GM06990 (cell line): ENCODE measurements at regions not wholly inside any gene's neighbourhood (a gene's known extent, or its start where the extent isn't known, plus 50 kb on each side); places are given as distances from the start of the nearest gene placed in this dataset.

ENCODE experiments used
- DNase-seq: peaks from one replicate; pipeline ENCODE4 v3.0.0-alpha.2; 2011; ENCODE audit not compliant: insufficient read length; ENCODE audit errors: extremely low read depth
- H3K27me3 ChIP-seq: replicated peaks from 2 replicates; pipeline ENCODE4 v1.6.0; 2011; ENCODE audit warnings: low read length; ENCODE audit not compliant: control insufficient read depth, insufficient read depth
- H3K36me3 ChIP-seq: 2 replicates; pipeline ENCODE4 v1.5.1; 2011; ENCODE audit warnings: low read length; ENCODE audit not compliant: control insufficient read depth, insufficient read depth
- H3K4me3 ChIP-seq: replicated peaks from 2 replicates; pipeline ENCODE4 v1.5.1; 2011; ENCODE audit warnings: low read depth, mild to moderate bottlenecking, control low read depth, low read length
- TF ChIP-seq, protein P1 (sequence below): IDR thresholded peaks from 2 replicates; pipeline ENCODE4 v1.5.1; 2011; ENCODE audit warnings: low read length, control low read depth, mild to moderate bottlenecking, inconsistent platforms; ENCODE audit not compliant: insufficient read depth, poor library complexity, severe bottlenecking

DNA sequence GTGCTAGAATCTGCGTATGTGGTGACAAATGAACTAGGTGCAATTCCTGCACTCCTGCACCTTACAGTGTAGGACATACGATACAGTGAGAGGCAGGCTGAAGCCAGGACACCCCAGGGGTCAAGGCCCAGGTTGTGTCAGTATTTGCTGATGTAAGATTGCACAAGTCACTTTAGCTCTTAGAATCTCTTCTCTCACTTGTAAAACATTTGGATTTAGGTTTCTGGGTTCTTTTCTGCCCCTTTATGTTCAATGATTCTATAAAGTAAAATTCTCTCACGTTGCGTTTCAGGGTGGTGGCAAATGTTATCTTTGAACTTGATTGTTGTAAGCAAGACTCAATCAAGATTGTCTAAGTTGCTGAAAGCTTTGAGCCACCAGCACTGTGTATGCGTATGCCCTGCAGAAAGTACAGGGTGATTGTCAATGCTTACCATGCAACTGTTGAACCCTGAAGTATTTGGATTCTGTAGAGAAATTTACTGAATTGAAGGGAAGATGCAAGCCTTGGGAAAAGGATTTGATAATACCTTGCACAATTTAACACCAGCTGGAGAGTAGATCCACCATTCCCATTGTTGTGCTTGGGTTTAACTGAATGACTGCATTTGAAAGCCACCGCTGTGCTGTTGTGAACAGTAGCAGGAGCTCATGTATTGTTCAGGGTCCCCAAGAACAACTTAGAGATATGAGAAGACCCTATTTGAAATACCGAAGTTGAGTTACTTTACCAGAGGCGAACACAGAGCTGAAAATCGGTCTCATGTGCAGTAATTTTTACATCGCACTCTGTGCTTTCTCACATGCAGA, 106.1 kb upstream of the CITED2 start:
- Histone ChIP-seq H3K27me3 (no peaks in the 10 kb centered on the region), H3K4me3 (no peak overlapping the region), H3K36me3 (no peaks in the 10 kb centered on the region)
- DNase-seq: no peak
- TF ChIP-seq, protein P1, sequence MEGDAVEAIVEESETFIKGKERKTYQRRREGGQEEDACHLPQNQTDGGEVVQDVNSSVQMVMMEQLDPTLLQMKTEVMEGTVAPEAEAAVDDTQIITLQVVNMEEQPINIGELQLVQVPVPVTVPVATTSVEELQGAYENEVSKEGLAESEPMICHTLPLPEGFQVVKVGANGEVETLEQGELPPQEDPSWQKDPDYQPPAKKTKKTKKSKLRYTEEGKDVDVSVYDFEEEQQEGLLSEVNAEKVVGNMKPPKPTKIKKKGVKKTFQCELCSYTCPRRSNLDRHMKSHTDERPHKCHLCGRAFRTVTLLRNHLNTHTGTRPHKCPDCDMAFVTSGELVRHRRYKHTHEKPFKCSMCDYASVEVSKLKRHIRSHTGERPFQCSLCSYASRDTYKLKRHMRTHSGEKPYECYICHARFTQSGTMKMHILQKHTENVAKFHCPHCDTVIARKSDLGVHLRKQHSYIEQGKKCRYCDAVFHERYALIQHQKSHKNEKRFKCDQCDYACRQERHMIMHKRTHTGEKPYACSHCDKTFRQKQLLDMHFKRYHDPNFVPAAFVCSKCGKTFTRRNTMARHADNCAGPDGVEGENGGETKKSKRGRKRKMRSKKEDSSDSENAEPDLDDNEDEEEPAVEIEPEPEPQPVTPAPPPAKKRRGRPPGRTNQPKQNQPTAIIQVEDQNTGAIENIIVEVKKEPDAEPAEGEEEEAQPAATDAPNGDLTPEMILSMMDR: no peak

DNA sequence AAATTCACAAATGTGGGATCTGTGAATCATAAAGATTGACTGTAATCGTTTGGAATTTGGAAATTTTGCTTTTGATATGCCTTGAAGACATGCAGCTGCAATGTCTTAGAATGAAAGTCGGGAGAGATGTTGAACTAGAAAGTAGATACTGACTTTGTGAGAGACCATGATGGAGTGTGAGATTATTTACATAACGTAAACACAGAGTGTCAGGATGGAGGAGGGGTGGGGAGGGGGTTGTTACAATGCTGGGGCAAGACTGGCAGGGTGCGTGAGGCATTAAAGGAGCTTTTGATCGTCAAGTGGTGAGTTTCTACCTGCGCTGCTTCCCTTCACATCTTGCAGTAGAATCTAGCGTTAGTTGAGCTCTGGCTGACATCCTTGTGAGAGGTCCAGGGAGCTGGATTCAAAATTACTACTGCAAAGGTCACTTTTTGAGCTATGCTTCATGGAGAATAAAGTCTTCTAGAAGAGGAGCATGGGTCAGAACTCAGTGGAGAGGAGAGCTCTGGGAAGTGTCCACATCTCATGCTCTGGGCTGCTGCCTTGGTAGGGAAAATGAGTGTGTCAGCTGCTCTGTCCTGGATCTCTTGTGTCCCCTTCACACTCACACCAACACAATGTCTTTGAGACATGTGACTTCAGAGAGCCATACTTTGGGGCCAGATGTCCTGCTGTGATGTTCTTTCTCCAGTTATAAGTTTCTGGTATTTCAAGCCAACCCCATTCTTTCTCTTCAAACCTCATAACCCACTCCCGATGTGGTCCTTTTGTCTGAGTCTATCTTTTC, 105.2 kb upstream of the CITED2 start:
- Histone ChIP-seq H3K27me3 (no peaks in the 10 kb centered on the region), H3K36me3 (no peaks in the 10 kb centered on the region), H3K4me3 (no peak overlapping the region)
- no peak for DNase-seq
- TF ChIP-seq, protein P1: no peak

DNA sequence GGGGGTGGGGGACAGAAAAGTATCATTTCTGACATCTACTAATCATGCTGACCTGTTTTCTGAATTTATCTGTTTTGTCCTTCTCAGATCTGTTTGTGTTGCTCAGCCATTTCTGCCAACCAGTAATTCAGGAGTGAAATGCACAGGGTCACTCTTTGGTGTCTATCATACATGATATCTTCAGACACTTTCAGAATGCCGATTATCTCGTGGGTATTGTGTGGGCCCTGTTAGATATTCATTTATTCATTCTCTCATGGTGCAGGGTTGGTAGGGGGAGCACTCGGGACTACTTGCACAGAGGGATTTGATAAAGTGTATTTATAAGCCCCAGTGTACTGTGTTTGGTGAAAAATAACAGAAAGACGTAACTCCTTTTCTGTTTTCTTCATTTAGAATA, 101.2 kb upstream of the CITED2 start:
- no peak overlapping the region for H3K4me3 ChIP-seq
- no peak for DNase-seq

DNA sequence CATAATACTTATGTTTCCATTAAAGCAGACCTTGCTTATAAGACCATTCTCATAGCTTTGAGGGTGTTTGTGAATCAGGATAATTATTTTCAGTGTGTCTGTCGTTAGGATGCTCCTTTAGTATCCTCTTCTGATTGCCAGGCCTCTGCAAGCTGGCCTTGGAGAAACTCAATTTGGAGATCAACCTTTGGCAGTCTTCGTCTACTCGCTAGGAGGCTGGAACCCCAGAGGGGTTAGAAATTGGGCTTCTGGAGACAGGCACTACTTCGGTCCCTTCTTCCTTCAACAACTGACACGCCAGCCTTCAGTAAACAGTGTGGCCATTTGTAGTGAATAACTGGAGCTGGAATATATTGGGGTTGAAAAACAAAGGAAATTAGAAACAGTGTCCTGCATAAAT, 100.8 kb upstream of the CITED2 start:
- DNase-seq: no peak
- H3K27me3 ChIP-seq: no peaks in the 10 kb centered on the region
- TF ChIP-seq, protein P1: no peak
- H3K36me3 ChIP-seq: no peaks in the 10 kb centered on the region
- H3K4me3 ChIP-seq: no peak overlapping the region

More for the DNA sequence above, 101.2 kb upstream of the CITED2 start:
- Histone ChIP-seq H3K36me3 (no peaks in the 10 kb centered on the region), H3K27me3 (no peaks in the 10 kb centered on the region)
- TF ChIP-seq, protein P1: no peak

DNA sequence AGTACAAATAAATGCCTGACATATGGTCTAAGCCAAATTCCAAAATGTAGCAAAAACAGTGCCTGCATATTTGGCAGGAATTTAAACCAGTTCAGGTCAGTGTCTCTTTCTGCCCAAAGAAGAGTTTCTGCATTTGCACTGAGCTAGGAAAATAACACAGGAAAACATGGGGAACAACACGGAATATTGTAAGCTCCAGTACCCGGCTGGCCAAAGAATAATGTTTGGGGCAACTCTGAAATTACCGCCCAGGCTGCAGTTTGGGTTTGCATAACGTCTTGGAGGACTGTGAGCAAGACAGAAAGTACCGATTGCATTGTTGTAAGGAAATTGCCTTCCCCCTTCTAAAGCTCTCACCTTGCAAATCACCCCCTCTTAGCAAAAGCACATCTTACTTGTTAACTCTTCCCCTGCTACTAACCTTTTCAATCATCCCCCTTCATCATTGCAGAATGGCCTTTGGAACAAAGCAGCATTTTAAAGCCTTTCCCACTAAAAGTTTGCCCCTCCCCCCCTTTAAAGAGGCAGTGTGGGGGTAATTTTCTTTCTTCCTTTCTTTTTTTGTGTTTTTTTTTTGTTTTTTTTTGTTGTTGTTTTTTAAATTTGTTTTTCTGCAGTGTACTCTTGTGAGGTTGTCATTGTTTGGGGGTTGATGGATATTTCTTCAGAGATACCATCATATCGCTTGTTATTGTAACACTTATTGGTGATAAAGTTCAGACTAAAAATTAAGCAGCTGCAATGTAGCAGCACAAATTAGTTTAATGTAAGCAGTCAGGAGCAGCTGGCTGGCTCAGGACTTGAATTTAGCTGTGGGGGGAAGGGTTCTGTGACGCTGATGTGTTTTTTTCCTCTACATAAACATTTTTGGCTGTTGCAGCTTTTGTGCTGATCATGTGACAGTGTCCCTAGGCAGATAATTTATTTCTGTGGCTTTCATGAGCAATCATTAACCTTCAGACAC, 100.0 kb upstream of the CITED2 start:
- H3K27me3 ChIP-seq: no peaks in the 10 kb centered on the region
- TF ChIP-seq, protein P1: no peak
- no peak overlapping the region for H3K4me3 ChIP-seq
- H3K36me3 ChIP-seq: no peaks in the 10 kb centered on the region
- no peak for DNase-seq
